Vagina (tissue), 2 donors: ENCODE measurements at regions not wholly inside any gene's neighbourhood (a gene's known extent, or its start where the extent isn't known, plus 50 kb on each side); places are given as distances from the start of the nearest gene placed in this dataset.
A peak's percentile ranks its signal among the peaks of the same experiment; 100 is the strongest.

ENCODE experiments used
- CTCF ChIP-seq, 3 experiments: fragments of 450-650 bp in 2 of 3; fragments of 200-600 bp in 1 of 3; sonication (generic) in 1 of 3; IDR thresholded peaks; one replicate each; pipeline ENCODE4 v1.5.1; 2017 to 2019; ENCODE audit warnings: antibody characterized with exemption in 3 of 3, mild to moderate bottlenecking in 2 of 3, moderate library complexity in 2 of 3
- POLR2A ChIP-seq, 2 donors: fragments of 450-650 bp; IDR thresholded peaks; one replicate each; pipeline ENCODE4 v1.6.1; 2017; ENCODE audit warnings: antibody characterized with exemption in 2 of 2, mild to moderate bottlenecking in 2 of 2, moderate library complexity in 2 of 2
- POLR2AphosphoS5 ChIP-seq, 2 donors: sonication (generic); formaldehyde crosslinking; IDR thresholded peaks; one replicate each; pipeline ENCODE4 v1.9.0; 2017; ENCODE audit warnings: antibody characterized with exemption in 2 of 2, mild to moderate bottlenecking in 2 of 2, low read depth in 1 of 2; ENCODE audit not compliant: insufficient read depth in 1 of 2

GRCh38 chr1:101506541-101507164, 269.8 kb downstream of the S1PR1 start:
- TF ChIP-seq POLR2A (IDR thresholded peaks at IDR 0.05) (no peak), CTCF (IDR thresholded peaks at IDR 0.05) (peak in 2 of 3 experiments; percentile 27 to 38), POLR2AphosphoS5 (IDR thresholded peaks at IDR 0.05; ENCODE audit: insufficient read depth in 1 of 2, low read depth in 1 of 2) (no peak)
